ENCODE measurements at regions not wholly inside any gene's neighbourhood (a gene's known extent, or its start where the extent isn't known, plus 50 kb on each side); places are given as distances from the start of the nearest gene placed in this dataset.

DNA sequence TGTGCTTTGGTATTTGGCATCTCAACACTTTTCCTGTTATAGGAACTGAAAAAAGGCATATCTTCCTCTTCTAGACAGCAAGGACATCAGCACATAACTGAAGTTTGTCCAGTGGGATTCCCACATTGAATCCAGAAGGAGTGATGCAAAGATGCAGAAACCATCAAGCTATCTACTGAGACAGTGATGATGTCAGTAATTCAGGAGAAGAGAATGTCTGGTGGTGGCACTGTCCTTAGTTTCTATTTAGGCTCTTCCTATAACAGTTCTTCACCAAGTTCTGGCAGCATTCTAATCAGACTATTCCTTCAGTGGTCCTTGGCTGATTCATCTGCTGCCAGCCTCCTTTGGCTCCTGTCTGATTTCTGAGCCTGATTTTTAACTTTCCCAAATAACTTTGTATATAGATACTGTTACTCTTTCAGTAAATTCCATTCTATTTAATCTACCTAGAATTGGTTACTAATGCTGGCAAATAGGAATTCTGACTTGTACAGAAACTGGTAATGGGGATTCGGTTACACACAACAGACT, 56.6 kb upstream of the AGPS start:
- TF ChIP-seq, protein P1, sequence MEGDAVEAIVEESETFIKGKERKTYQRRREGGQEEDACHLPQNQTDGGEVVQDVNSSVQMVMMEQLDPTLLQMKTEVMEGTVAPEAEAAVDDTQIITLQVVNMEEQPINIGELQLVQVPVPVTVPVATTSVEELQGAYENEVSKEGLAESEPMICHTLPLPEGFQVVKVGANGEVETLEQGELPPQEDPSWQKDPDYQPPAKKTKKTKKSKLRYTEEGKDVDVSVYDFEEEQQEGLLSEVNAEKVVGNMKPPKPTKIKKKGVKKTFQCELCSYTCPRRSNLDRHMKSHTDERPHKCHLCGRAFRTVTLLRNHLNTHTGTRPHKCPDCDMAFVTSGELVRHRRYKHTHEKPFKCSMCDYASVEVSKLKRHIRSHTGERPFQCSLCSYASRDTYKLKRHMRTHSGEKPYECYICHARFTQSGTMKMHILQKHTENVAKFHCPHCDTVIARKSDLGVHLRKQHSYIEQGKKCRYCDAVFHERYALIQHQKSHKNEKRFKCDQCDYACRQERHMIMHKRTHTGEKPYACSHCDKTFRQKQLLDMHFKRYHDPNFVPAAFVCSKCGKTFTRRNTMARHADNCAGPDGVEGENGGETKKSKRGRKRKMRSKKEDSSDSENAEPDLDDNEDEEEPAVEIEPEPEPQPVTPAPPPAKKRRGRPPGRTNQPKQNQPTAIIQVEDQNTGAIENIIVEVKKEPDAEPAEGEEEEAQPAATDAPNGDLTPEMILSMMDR (IDR thresholded peaks at IDR 0.05): no peak
- no peak for TF ChIP-seq ZFX (IDR thresholded peaks at IDR 0.05; ENCODE audit: borderline replicate concordance)

All from 22Rv1 (cell line).